GM19467 (cell line): ENCODE measurements at regions not wholly inside any gene's neighbourhood (a gene's known extent, or its start where the extent isn't known, plus 50 kb on each side); places are given as distances from the start of the nearest gene placed in this dataset.
"Not testable (repeated sequence)": the region's sequence is repeated elsewhere in the genome, so short reads cannot be mapped to it uniquely, and the experiment has no call there.

Source experiments
- ATAC-seq: cut with Tn5 transposase; IDR thresholded peaks from one replicate; pipeline ENCODE4 v1.9.1; 2021; ENCODE audit warnings: mild to moderate bottlenecking, moderate library complexity; ENCODE audit not compliant: unreplicated experiment

GRCh38 chr2:226483143-226483542 is 316.5 kb downstream of the IRS1 start:
- ATAC-seq, result no peak

- no peak for ATAC-seq
Measured at GRCh38 chr2:226478109-226478809, 321.4 kb downstream of the IRS1 start.

- ATAC-seq, result no peak
Measured at GRCh38 chr2:226477221-226478108, 322.2 kb downstream of the IRS1 start.

- ATAC-seq, result no peak
Measured at GRCh38 chr2:226475650-226476049, 324.0 kb downstream of the IRS1 start.

GRCh38 chr2:226474131-226474530 is 325.5 kb downstream of the IRS1 start:
- no peak for ATAC-seq

GRCh38 chr2:226471987-226472470 is 327.6 kb downstream of the IRS1 start:
- ATAC-seq, result no peak

GRCh38 chr2:226467633-226468032 is 332.0 kb downstream of the IRS1 start:
- no peak for ATAC-seq

- ATAC-seq, result no peak
Measured at GRCh38 chr2:226467221-226467620, 332.4 kb downstream of the IRS1 start.

- no peak for ATAC-seq
Measured at GRCh38 chr2:226466589-226466988, 333.0 kb downstream of the IRS1 start.

GRCh38 chr2:226466124-226466523 is 333.5 kb downstream of the IRS1 start:
- no peak for ATAC-seq

GRCh38 chr2:226464380-226464779 is 335.2 kb downstream of the IRS1 start:
- no peak for ATAC-seq

GRCh38 chr2:226463154-226463553 is 336.5 kb downstream of the IRS1 start:
- ATAC-seq, result no peak

- ATAC-seq, result no peak
Measured at GRCh38 chr2:226461981-226462380, 337.6 kb downstream of the IRS1 start.

- ATAC-seq, result not testable (repeated sequence)
Measured at GRCh38 chr2:226456144-226456543, 343.5 kb downstream of the IRS1 start.

GRCh38 chr2:226452768-226453167 is 346.9 kb downstream of the IRS1 start:
- no peak for ATAC-seq

GRCh38 chr2:226451486-226451885 is 348.1 kb downstream of the IRS1 start:
- no peak for ATAC-seq

- no peak for ATAC-seq
Measured at GRCh38 chr2:226450141-226450540, 349.5 kb downstream of the IRS1 start.

GRCh38 chr2:226447338-226448300 is 352.0 kb downstream of the IRS1 start:
- no peak for ATAC-seq

GRCh38 chr2:226446406-226447001 is 353.1 kb downstream of the IRS1 start:
- ATAC-seq, result no peak

- ATAC-seq, result no peak
Measured at GRCh38 chr2:226445216-226445861, 354.3 kb downstream of the IRS1 start.
